SKM-1 (cell line): ENCODE measurements at regions not wholly inside any gene's neighbourhood (a gene's known extent, or its start where the extent isn't known, plus 50 kb on each side); places are given as distances from the start of the nearest gene placed in this dataset.

Experiments used
- DNase-seq: peaks from one replicate; lab custom pipeline; 2025; ENCODE audit not compliant: unreplicated experiment; lab: John Stamatoyannopoulos, UW

GRCh38 chr3:103585809-103586208 lies 1151.0 kb downstream of the ZPLD1 start:
- DNase-seq = no peak

DNA sequence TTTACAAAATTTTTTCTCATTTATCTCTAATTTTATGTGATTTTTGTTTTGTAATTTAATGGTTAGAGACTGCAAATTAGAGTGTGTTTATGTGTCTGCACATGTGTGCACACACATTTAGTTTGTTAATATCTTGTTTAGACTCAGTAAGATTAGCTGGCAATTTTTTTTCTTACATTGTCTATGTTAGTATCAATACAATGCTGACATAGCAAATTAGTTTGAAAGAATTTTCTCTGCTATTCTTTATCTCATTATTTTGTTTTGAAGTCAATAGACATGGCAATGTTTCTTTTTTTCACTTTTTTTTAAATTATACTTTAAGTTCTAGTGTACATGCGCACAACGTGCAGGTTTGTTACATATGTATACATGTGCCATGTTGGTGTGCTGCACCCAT lies 1155.0 kb downstream of the ZPLD1 start:
- no peak for DNase-seq

- DNase-seq = no peak
Measured at GRCh38 chr3:103600844-103601243, 1166.0 kb downstream of the ZPLD1 start.

DNA sequence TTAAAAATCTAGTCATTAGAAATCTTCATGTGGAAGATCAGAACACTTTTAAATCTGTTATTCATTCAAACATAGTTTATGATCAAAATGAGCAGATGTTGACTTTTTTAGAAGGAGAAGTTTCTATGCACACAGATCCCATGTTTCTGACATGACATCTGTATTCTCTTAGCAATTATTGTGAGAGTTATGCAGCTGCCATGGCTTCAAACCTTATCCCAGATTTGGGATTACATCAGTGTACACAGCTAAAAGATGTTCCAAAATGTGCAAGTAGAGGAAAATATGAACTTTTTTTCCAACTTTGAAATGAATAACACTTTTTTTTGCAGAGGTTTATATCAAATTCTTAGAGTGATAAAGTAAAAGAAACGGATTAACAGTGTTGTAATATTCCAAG lies 1166.9 kb downstream of the ZPLD1 start:
- DNase-seq = no peak

GRCh38 chr3:103609472-103609871 lies 1174.7 kb downstream of the ZPLD1 start:
- DNase-seq = no peak

DNA sequence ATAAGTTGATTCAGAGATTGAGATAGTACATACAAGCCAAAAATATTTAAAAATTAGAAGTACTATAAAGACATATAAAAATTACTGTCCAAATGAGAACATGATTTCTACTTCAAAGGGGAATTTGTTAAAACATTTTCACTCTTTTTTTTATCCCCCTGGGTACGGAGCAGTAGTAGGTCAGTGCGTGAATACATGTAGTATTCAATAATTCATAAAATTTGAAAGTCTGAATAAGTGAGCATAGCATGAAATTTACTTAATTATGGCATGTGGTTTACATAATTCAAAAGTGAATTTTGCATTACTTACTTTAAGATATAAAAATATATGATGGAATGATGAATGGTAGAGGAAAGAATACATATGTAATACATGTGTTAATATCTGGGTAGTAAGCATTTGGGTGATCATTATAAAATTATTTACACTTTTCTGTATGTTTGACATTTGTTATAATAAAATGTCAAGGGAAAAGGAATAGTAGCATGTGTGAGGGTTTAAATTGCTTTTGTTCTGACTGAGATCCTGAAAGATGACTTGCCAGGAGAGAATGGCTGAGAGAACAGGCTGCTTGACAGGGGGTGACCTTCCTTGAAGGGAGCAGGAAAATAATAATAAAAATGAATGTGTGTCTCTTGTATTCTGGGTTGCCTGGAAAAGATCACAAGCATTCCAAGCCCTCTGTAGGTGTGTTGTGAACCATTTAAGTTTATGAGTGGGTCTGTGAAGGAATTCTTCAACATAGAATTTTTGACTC lies 1178.8 kb downstream of the ZPLD1 start:
- DNase-seq = no peak

DNA sequence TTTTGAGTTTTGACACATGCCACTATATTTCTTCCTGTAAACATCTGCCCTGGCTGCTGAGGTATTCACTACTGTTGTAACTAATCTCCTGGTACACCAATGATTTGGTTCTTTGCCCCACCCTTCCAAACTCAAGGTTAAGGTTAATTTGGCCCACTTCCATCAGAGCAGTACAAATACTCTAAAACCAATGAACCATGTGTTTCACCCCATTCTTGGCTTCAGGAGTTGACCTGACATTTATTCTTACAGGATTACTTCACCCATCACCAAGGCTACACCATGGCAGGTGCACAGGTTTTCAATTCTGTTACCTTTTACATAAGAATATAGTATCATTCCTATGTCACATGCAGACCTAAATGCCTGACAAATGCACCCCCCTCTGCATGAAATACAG lies 1179.9 kb downstream of the ZPLD1 start:
- no peak for DNase-seq

DNA sequence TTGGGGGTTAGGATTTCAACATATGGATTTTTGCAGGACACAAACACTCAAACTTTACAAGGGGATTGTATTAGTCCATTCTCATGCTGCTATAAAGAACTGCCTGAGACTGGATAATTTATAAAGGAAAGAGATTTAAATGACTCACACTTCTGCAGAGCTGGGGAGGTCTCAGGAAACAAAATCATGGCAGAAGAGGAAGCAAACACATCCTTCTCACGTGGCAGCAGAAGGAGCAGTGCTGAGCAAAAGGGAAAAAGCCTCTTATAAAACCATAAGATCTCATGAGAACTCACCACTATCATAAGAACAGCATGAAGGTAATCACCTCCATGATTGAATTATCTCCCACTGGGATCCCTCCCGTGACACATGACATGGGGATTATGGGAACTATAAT lies 1183.1 kb downstream of the ZPLD1 start:
- no peak for DNase-seq

- DNase-seq = no peak
Measured at GRCh38 chr3:103624271-103624670, 1189.5 kb downstream of the ZPLD1 start.

DNA sequence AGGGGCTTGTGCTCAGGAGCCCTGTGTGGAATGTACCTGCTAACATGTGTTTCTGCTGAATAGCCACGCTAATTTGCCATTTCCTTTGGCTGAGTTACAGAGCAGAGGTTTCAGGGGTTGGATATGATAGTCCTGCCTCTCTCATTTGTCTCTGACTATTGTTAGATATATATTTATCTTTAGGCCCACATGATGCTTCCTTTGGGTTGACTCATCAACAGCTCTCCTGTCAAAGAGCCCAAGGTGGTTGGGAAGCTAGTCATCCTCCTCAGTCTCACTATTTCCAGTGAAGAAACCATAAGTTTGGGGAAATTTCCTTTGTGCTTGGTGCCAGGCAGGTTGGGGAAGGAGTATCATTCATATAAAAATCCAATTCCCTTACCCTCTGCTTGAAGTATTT lies 1194.6 kb downstream of the ZPLD1 start:
- DNase-seq = no peak

GRCh38 chr3:103644450-103644849 lies 1209.6 kb downstream of the ZPLD1 start:
- no peak for DNase-seq

- no peak for DNase-seq
Measured at GRCh38 chr3:103653996-103654395, 1219.2 kb downstream of the ZPLD1 start.

DNA sequence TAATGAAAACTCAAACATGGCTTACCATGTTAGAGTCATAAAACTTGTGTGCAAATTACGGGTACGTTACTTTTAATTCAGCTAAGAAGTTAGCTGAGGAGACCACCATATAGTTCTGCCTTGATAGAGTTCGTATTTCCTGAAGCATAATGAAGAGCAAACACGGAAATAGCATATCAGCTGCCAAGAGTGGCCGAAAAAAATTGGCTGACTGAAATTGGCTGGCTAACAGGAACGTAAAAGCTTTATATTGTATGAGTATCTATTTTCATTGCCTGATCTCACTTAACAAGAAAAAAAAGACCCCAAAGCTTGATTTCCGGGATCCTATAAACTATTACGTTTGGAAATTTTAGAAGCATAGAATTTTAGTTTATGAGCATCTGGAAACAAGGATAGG lies 1222.9 kb downstream of the ZPLD1 start:
- no peak for DNase-seq

- DNase-seq = no peak
Measured at GRCh38 chr3:103660810-103661209, 1226.0 kb downstream of the ZPLD1 start.

- no peak for DNase-seq
Measured at GRCh38 chr3:103662591-103662990, 1227.8 kb downstream of the ZPLD1 start.

- DNase-seq = no peak
Measured at GRCh38 chr3:103672346-103672745, 1237.5 kb downstream of the ZPLD1 start.

DNA sequence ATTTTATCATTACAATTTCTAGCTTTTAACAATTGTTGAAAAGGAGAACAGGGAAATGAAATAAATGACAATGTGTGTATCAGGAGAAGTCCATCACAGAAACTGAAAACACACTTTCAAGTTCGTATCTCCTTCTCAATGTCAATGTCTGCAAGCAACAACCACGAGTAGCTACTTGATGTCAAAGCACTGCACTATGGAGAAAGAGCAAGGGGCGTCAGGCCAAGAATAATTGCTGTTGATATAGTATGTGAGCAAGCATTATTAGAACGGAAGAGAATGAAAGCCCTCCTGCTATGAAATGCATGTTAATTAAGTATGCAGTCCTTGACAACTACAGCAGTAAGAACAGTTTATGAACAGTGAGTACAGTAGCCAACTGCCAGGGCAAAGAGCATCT lies 1250.1 kb downstream of the ZPLD1 start:
- no peak for DNase-seq

DNA sequence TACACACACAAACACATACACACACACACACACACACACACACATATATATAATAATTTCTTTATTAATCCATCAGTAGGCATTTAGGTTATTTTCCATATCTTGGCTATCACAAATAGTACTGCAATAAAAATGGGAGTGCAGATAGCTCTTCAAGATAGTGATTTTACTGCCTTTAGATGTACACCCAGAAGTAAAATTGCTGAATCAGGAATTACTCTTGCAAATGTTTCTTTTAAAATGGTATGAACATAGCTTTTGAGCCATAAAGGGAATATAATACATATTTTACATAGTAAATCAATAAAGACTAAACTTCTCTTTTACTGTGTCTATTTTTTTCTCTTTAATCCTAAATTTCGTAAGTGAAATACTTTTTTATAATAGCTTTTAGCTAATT lies 1251.1 kb downstream of the ZPLD1 start:
- DNase-seq = no peak

- DNase-seq = no peak
Measured at GRCh38 chr3:103690536-103690935, 1255.7 kb downstream of the ZPLD1 start.

- DNase-seq = no peak
Measured at GRCh38 chr3:103693831-103694230, 1259.0 kb downstream of the ZPLD1 start.

DNA sequence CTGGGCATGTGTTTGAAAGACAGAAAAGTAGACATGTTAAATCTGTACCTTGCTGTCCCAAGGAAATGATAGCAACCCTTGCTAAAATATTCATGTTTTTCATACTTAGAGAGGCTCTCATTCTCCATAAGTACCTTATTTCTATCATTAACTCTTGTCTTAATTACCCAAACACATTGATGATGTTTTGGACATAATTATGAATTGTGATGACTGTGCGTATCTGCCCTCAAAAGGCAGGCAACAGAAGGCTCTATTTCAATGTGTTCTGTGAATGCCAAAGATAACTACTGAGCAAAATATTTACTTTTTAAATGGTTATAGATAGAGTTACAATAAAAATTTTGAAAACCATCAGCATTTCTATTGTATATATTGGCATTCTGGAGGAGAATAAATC lies 1263.8 kb downstream of the ZPLD1 start:
- DNase-seq = no peak

GRCh38 chr3:103699228-103699627 lies 1264.4 kb downstream of the ZPLD1 start:
- no peak for DNase-seq

GRCh38 chr3:103705641-103706040 lies 1270.8 kb downstream of the ZPLD1 start:
- no peak for DNase-seq
